SK-N-DZ (cell line): ENCODE measurements at regions not wholly inside any gene's neighbourhood (a gene's known extent, or its start where the extent isn't known, plus 50 kb on each side); places are given as distances from the start of the nearest gene placed in this dataset.
"Not testable (repeated sequence)": the region's sequence is repeated elsewhere in the genome, so short reads cannot be mapped to it uniquely, and the experiment has no call there.

Experiments used
- DNase-seq: peaks from one replicate; pipeline ENCODE4 v3.0.0-alpha.2; 2015; ENCODE audit warnings: low spot score

GRCh38 chr14:29370024-29370423 is 557.6 kb downstream of the PRKD1 start:
- DNase-seq, result no peak

- no peak for DNase-seq
Measured at GRCh38 chr14:29376237-29376636, 551.4 kb downstream of the PRKD1 start.

GRCh38 chr14:29380826-29381225 is 546.8 kb downstream of the PRKD1 start:
- DNase-seq, result no peak

- no peak for DNase-seq
Measured at GRCh38 chr14:29388571-29388970, 539.1 kb downstream of the PRKD1 start.

GRCh38 chr14:29390081-29390832 is 537.4 kb downstream of the PRKD1 start:
- peak; percentile 1 for DNase-seq

GRCh38 chr14:29391231-29391630 is 536.4 kb downstream of the PRKD1 start:
- no peak for DNase-seq

- DNase-seq, result no peak
Measured at GRCh38 chr14:29391801-29392200, 535.8 kb downstream of the PRKD1 start.

GRCh38 chr14:29392287-29392686 is 535.4 kb downstream of the PRKD1 start:
- no peak for DNase-seq

GRCh38 chr14:29403091-29403490 is 524.6 kb downstream of the PRKD1 start:
- DNase-seq, result no peak

GRCh38 chr14:29410581-29410980 is 517.1 kb downstream of the PRKD1 start:
- DNase-seq, result no peak

- not testable (repeated sequence) for DNase-seq
Measured at GRCh38 chr14:29414931-29415330, 512.7 kb downstream of the PRKD1 start.

- DNase-seq, result no peak
Measured at GRCh38 chr14:29419736-29420135, 507.9 kb downstream of the PRKD1 start.

- no peak for DNase-seq
Measured at GRCh38 chr14:29421156-29421728, 506.4 kb downstream of the PRKD1 start.

GRCh38 chr14:29425705-29426482 is 501.8 kb downstream of the PRKD1 start:
- DNase-seq, result no peak

- no peak for DNase-seq
Measured at GRCh38 chr14:29442696-29443095, 485.0 kb downstream of the PRKD1 start.

- DNase-seq, result no peak
Measured at GRCh38 chr14:29444216-29444615, 483.4 kb downstream of the PRKD1 start.

GRCh38 chr14:29444805-29445204 is 482.8 kb downstream of the PRKD1 start:
- DNase-seq, result no peak

GRCh38 chr14:29446971-29447370 is 480.7 kb downstream of the PRKD1 start:
- DNase-seq, result no peak

- DNase-seq, result no peak
Measured at GRCh38 chr14:29451941-29452340, 475.7 kb downstream of the PRKD1 start.

- DNase-seq, result no peak
Measured at GRCh38 chr14:29453045-29453444, 474.6 kb downstream of the PRKD1 start.

GRCh38 chr14:29454026-29454693 is 473.5 kb downstream of the PRKD1 start:
- no peak for DNase-seq

- DNase-seq, result no peak
Measured at GRCh38 chr14:29458547-29458946, 469.1 kb downstream of the PRKD1 start.
